Fibroblast of the conjunctiva (primary cell): ENCODE measurements at regions not wholly inside any gene's neighbourhood (a gene's known extent, or its start where the extent isn't known, plus 50 kb on each side); places are given as distances from the start of the nearest gene placed in this dataset.

Experiments used
- DNase-seq: peaks from one replicate; pipeline ENCODE4 v3.0.0-alpha.2; 2010; ENCODE audit warnings: low read depth

- DNase-seq, result no peak
Measured at GRCh38 chrX:38887222-38887621, 86.0 kb downstream of the MID1IP1 start.

- DNase-seq, result no peak
Measured at GRCh38 chrX:38890326-38890725, 89.1 kb downstream of the MID1IP1 start.

- no peak for DNase-seq
Measured at GRCh38 chrX:38890963-38891362, 89.7 kb downstream of the MID1IP1 start.

GRCh38 chrX:38891641-38892413 is 90.6 kb downstream of the MID1IP1 start:
- DNase-seq, result no peak

- no peak for DNase-seq
Measured at GRCh38 chrX:38893441-38893840, 92.2 kb downstream of the MID1IP1 start.

- DNase-seq, result no peak
Measured at GRCh38 chrX:38895775-38896174, 94.5 kb downstream of the MID1IP1 start.

- no peak for DNase-seq
Measured at GRCh38 chrX:38896724-38897298, 95.6 kb downstream of the MID1IP1 start.

GRCh38 chrX:38898261-38898660 is 97.0 kb downstream of the MID1IP1 start:
- DNase-seq, result no peak

GRCh38 chrX:38899650-38900049 is 98.4 kb downstream of the MID1IP1 start:
- no peak for DNase-seq

GRCh38 chrX:38900719-38901118 is 99.5 kb downstream of the MID1IP1 start:
- DNase-seq, result no peak

GRCh38 chrX:38902972-38903492 is 101.8 kb downstream of the MID1IP1 start:
- no peak for DNase-seq

GRCh38 chrX:38916801-38917200 is 115.5 kb downstream of the MID1IP1 start:
- no peak for DNase-seq

GRCh38 chrX:38917954-38918353 is 116.7 kb downstream of the MID1IP1 start:
- no peak for DNase-seq

- DNase-seq, result no peak
Measured at GRCh38 chrX:38919202-38919601, 117.9 kb downstream of the MID1IP1 start.

GRCh38 chrX:38919853-38920528 is 118.7 kb downstream of the MID1IP1 start:
- DNase-seq, result no peak

- DNase-seq, result no peak
Measured at GRCh38 chrX:38923451-38923969, 122.3 kb downstream of the MID1IP1 start.

- DNase-seq, result no peak
Measured at GRCh38 chrX:38927592-38927991, 126.3 kb downstream of the MID1IP1 start.

- no peak for DNase-seq
Measured at GRCh38 chrX:38929966-38930421, 128.7 kb downstream of the MID1IP1 start.

- no peak for DNase-seq
Measured at GRCh38 chrX:38930474-38930873, 129.2 kb downstream of the MID1IP1 start.

GRCh38 chrX:38935561-38935960 is 134.3 kb downstream of the MID1IP1 start:
- no peak for DNase-seq

- DNase-seq, result no peak
Measured at GRCh38 chrX:38937400-38937799, 136.1 kb downstream of the MID1IP1 start.

GRCh38 chrX:38937926-38938325 is 136.7 kb downstream of the MID1IP1 start:
- no peak for DNase-seq

GRCh38 chrX:38939067-38939466 is 137.8 kb downstream of the MID1IP1 start:
- peak; percentile 28 for DNase-seq
